ENCODE measurements at regions not wholly inside any gene's neighbourhood (a gene's known extent, or its start where the extent isn't known, plus 50 kb on each side); places are given as distances from the start of the nearest gene placed in this dataset.
"Not testable (repeated sequence)": the region's sequence is repeated elsewhere in the genome, so short reads cannot be mapped to it uniquely, and the experiment has no call there.

DNA sequence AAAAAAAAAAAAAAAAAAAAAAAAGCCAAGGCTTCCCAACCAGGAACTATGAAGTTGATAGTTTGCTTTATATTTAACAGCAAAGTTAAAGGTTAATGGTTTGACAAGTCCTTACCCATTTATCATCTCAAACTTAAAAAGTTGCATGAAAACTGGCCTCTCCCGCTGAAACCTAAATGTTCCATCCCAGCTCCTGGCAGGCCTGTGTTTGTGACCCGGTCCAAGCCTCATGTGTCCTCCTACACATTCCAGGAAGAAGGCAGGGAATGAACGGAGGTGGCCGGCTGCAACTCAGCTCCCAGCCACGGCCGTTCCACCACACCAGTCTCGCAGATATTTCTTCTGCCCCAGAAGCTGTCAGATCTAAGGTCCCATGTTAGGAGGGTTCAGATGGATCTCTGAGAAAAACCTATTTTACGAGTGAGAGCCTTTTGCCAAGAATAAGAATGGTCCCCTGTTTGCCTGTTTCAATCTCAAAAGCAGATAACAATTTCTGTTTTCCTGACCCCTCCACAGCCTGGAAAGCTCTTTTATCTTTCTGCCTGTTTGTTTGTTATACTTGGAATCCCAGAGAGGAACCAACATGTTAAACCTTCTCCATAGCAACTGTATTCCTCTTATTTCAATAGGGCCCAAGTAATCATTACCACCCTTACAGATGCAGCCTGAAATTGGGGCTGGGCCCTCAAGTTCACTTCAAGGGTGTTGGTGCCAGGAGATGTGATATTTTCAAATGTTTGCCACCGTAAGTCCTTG lies 56.5 kb downstream of the KCTD12 start:
- ChIA-PET POLR2A (ENCODE audit: partially characterized antibody) (no interaction called here), CTCF (ENCODE audit: partially characterized antibody) (interaction anchor here (0.9 kb wide), 1 partner anchor 56 kb away, joined by 3 read pairs; no protein-coding TSS in a partner anchor)
- Mint-ChIP-seq H3K27me3 (peaks cover 9 to 13% of the 10 kb centered on the region in 2 donors), H3K36me3 (no peaks in the 10 kb centered on the region), H3K4me3 (no peak overlapping the region), H3K9me3 (no peaks in the 10 kb centered on the region), H3K27ac (peak overlapping the region in 1 of 7 donors; percentile 66), H3K4me1 (peaks cover 0 to 10% (median 2%) of the 10 kb centered on the region in 4 donors)
- Histone ChIP-seq H3K36me3 (ENCODE audit: insufficient read depth, low read length) (no peaks in the 10 kb centered on the region), H3K4me1 (ENCODE audit: insufficient read depth, low read length) (no peaks in the 10 kb centered on the region), H3K4me3 (ENCODE audit: low read length in 2 of 2) (no peak overlapping the region), H3K9me3 (ENCODE audit: control insufficient read depth in 1 of 2, low read length in 2 of 2) (no peaks in the 10 kb centered on the region), H3K27ac (ENCODE audit: low read depth, low read length) (no peak overlapping the region), H3K27me3 (ENCODE audit: insufficient read depth, low read length) (no peaks in the 10 kb centered on the region)
- intact Hi-C loops (cut with micrococcal nuclease), result no loop called here
- no peak for DNase-seq

DNA sequence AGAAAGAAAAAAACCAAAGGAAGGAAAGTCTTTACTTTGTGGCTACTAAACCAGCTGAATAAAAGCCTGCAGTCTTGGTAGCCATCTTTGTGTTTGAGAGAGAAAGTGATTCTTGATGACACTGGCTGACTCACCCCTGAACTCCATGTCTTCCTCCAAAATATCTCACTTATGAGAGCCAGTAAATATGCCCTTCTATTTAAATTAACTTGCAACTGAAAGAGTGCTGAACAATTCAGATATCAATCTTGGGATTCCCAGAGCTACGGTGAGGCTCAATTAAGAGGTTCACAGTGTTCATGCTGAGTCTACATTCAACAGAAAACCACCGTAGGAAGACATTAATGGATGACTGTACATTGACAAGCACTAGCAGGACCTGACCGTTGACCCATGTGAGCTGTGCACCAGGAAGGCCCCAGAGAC lies 57.9 kb downstream of the KCTD12 start:
- Histone ChIP-seq H3K4me1 (ENCODE audit: insufficient read depth, low read length) (no peaks in the 10 kb centered on the region), H3K9me3 (ENCODE audit: control insufficient read depth in 1 of 2, low read length in 2 of 2) (no peaks in the 10 kb centered on the region), H3K27me3 (ENCODE audit: insufficient read depth, low read length) (no peaks in the 10 kb centered on the region), H3K4me3 (ENCODE audit: low read length in 2 of 2) (no peak overlapping the region), H3K36me3 (ENCODE audit: insufficient read depth, low read length) (no peaks in the 10 kb centered on the region), H3K27ac (ENCODE audit: low read depth, low read length) (no peak overlapping the region)
- H3K4me3 Mint-ChIP-seq, result no peak overlapping the region
- no peaks in the 10 kb centered on the region for H3K36me3 Mint-ChIP-seq
- POLR2A ChIA-PET (ENCODE audit: partially characterized antibody), result no interaction called here
- CTCF ChIA-PET (ENCODE audit: partially characterized antibody), result no interaction called here
- H3K4me1 Mint-ChIP-seq, result peaks cover 0 to 10% (median 2%) of the 10 kb centered on the region in 4 donors
- no peak overlapping the region for H3K27ac Mint-ChIP-seq
- no peaks in the 10 kb centered on the region for H3K9me3 Mint-ChIP-seq
- H3K27me3 Mint-ChIP-seq, result peaks cover 9% of the 10 kb centered on the region in 2 donors
- DNase-seq, result no peak
- intact Hi-C loops (cut with micrococcal nuclease), result no loop called here

GRCh38 chr13:76826527-76826926 lies 59.7 kb downstream of the KCTD12 start:
- no peak for DNase-seq
- Histone ChIP-seq H3K27ac (ENCODE audit: low read depth, low read length) (no peak overlapping the region), H3K27me3 (ENCODE audit: insufficient read depth, low read length) (no peaks in the 10 kb centered on the region), H3K9me3 (ENCODE audit: control insufficient read depth in 1 of 2, low read length in 2 of 2) (no peaks in the 10 kb centered on the region), H3K4me3 (ENCODE audit: low read length in 2 of 2) (no peak overlapping the region), H3K4me1 (ENCODE audit: insufficient read depth, low read length) (no peaks in the 10 kb centered on the region), H3K36me3 (ENCODE audit: insufficient read depth, low read length) (no peaks in the 10 kb centered on the region)
- Mint-ChIP-seq H3K36me3 (no peaks in the 10 kb centered on the region), H3K4me1 (peaks cover 0 to 10% (median 2%) of the 10 kb centered on the region in 4 donors), H3K27ac (no peak overlapping the region), H3K9me3 (no peaks in the 10 kb centered on the region), H3K27me3 (peaks cover 2 to 3% of the 10 kb centered on the region in 2 donors), H3K4me3 (no peak overlapping the region)
- ChIA-PET CTCF (ENCODE audit: partially characterized antibody) (interaction anchor here (1.5 kb wide), 1 partner anchor 59 kb away, joined by 4 read pairs; no protein-coding TSS in a partner anchor), POLR2A (ENCODE audit: partially characterized antibody) (no interaction called here)
- intact Hi-C loops (cut with micrococcal nuclease), result no loop called here

- Histone ChIP-seq H3K27ac (ENCODE audit: low read depth, low read length) (no peak overlapping the region), H3K36me3 (ENCODE audit: insufficient read depth, low read length) (no peaks in the 10 kb centered on the region), H3K27me3 (ENCODE audit: insufficient read depth, low read length) (no peaks in the 10 kb centered on the region), H3K9me3 (ENCODE audit: control insufficient read depth in 1 of 2, low read length in 2 of 2) (no peaks in the 10 kb centered on the region), H3K4me3 (ENCODE audit: low read length in 2 of 2) (no peak overlapping the region), H3K4me1 (ENCODE audit: insufficient read depth, low read length) (no peaks in the 10 kb centered on the region)
- no peak overlapping the region for H3K4me3 Mint-ChIP-seq
- POLR2A ChIA-PET (ENCODE audit: partially characterized antibody), result no interaction called here
- no peak for DNase-seq
- H3K4me1 Mint-ChIP-seq, result peaks cover 0 to 10% (median 2%) of the 10 kb centered on the region in 4 donors
- H3K9me3 Mint-ChIP-seq, result no peaks in the 10 kb centered on the region
- intact Hi-C loops (cut with micrococcal nuclease), result no loop called here
- H3K27ac Mint-ChIP-seq, result peak overlapping the region in 1 of 7 donors; percentile 53
- H3K27me3 Mint-ChIP-seq, result peaks cover 0 to 2% of the 10 kb centered on the region in 2 donors
- no peaks in the 10 kb centered on the region for H3K36me3 Mint-ChIP-seq
- CTCF ChIA-PET (ENCODE audit: partially characterized antibody), result no interaction called here
Measured at GRCh38 chr13:76825430-76825829, 60.8 kb downstream of the KCTD12 start.

GRCh38 chr13:76823969-76824368 lies 62.2 kb downstream of the KCTD12 start:
- no peaks in the 10 kb centered on the region for H3K9me3 Mint-ChIP-seq

DNA sequence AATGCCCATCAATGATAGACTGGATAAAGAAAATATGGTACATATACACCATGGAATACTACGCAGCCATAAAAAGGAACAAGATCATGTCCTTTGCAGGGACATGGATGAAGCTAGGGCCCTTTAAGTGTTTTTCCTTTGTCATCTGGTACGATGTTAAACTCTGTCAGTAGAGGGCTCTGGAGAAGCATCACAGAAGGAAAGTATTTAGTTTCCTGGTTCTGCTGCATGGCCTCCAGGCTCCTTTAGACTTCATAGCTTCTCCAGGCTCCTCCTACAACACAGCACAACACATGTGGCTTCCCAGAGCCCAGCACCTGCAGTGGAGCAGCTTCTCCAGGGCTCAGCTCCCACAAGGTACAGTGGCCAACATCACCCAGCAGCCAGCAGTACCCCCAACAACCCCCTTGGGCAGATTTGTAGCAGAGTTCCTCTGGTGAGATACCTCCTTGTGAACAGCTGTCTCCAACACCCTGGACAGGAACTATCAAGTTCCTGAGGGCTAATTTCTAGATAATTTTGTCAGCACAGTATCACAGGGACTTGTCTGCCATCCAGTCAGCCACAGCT lies 63.4 kb downstream of the KCTD12 start:
- Mint-ChIP-seq H3K4me1 (no peaks in the 10 kb centered on the region), H3K4me3 (no peak overlapping the region), H3K9me3 (no peaks in the 10 kb centered on the region), H3K27me3 (peaks cover 4 to 9% of the 10 kb centered on the region in 2 donors), H3K27ac (no peak overlapping the region), H3K36me3 (no peaks in the 10 kb centered on the region)
- intact Hi-C loops (cut with micrococcal nuclease), result loop anchor here (1.0 kb wide), 3 partner anchors 64 to 158 kb away; partner anchors contain the start of gene KCTD12
- Histone ChIP-seq H3K4me1 (ENCODE audit: insufficient read depth, low read length) (no peaks in the 10 kb centered on the region), H3K27ac (ENCODE audit: low read depth, low read length) (no peak overlapping the region), H3K4me3 (ENCODE audit: low read length in 2 of 2) (no peak overlapping the region), H3K9me3 (ENCODE audit: control insufficient read depth in 1 of 2, low read length in 2 of 2) (no peaks in the 10 kb centered on the region), H3K36me3 (ENCODE audit: insufficient read depth, low read length) (no peaks in the 10 kb centered on the region), H3K27me3 (ENCODE audit: insufficient read depth, low read length) (no peaks in the 10 kb centered on the region)
- POLR2A ChIA-PET (ENCODE audit: partially characterized antibody), result interaction anchor here (1.4 to 1.5 kb wide), 2 partner anchors 56 to 63 kb away, joined by 3 to 6 read pairs; no protein-coding TSS in a partner anchor
- CTCF ChIA-PET (ENCODE audit: partially characterized antibody), result interaction anchor here (0.6 to 3.1 kb wide), 9 partner anchors 9 to 952 kb away, joined by 3 to 24 read pairs (median 3); partner anchors contain the start of gene KCTD12
- peak in 3 of 5 donors; percentile 3 to 29 (median 15) for DNase-seq

More at GRCh38 chr13:76823969-76824368, 62.2 kb downstream of the KCTD12 start:
- Mint-ChIP-seq H3K4me1 (peaks cover 0 to 8% (median 1%) of the 10 kb centered on the region in 4 donors), H3K36me3 (no peaks in the 10 kb centered on the region), H3K4me3 (no peak overlapping the region), H3K27ac (no peak overlapping the region), H3K27me3 (peaks cover 0 to 2% of the 10 kb centered on the region in 2 donors)
- ChIA-PET POLR2A (ENCODE audit: partially characterized antibody) (no interaction called here), CTCF (ENCODE audit: partially characterized antibody) (interaction anchor here (1.2 to 3.1 kb wide), 3 partner anchors 10 to 81 kb away, joined by 3 to 24 read pairs (median 7); partner anchors contain the start of gene KCTD12)
- no peak for DNase-seq
- intact Hi-C loops (cut with micrococcal nuclease), result no loop called here
- no peak overlapping the region for H3K4me3 ChIP-seq (ENCODE audit: low read length in 2 of 2)
- H3K4me1 ChIP-seq (ENCODE audit: insufficient read depth, low read length), result no peaks in the 10 kb centered on the region
- H3K36me3 ChIP-seq (ENCODE audit: insufficient read depth, low read length), result no peaks in the 10 kb centered on the region
- no peaks in the 10 kb centered on the region for H3K27me3 ChIP-seq (ENCODE audit: insufficient read depth, low read length)
- H3K27ac ChIP-seq (ENCODE audit: low read depth, low read length), result no peak overlapping the region
- no peaks in the 10 kb centered on the region for H3K9me3 ChIP-seq (ENCODE audit: control insufficient read depth in 1 of 2, low read length in 2 of 2)

DNA sequence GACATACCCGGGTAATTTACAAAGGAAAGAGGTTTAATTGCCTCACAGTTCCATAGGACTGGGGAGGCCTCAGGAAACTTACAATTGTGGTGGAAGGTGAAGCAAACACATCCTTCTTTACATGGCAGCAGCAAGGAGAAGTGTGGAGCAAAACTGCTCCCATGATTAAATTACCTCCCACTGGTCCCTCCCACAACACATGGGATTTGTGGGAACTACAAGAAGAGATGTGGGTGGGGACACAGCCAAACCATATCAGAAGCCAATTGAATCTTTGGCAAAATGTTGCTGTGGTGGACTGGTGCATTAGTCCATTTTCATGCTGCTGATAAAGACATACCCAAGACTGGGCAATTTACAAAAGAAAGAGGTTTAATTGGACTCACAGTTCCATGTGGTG lies 65.0 kb downstream of the KCTD12 start:
- CTCF ChIA-PET (ENCODE audit: partially characterized antibody), result interaction anchor here (1.2 to 3.1 kb wide), 3 partner anchors 64 to 83 kb away, joined by 3 to 24 read pairs (median 17); partner anchors contain the start of gene KCTD12
- H3K9me3 ChIP-seq (ENCODE audit: control insufficient read depth in 1 of 2, low read length in 2 of 2); H3K27ac Mint-ChIP-seq; H3K9me3 Mint-ChIP-seq; H3K27ac ChIP-seq (ENCODE audit: low read depth, low read length); DNase-seq; H3K27me3 ChIP-seq (ENCODE audit: insufficient read depth, low read length); intact Hi-C loops (cut with micrococcal nuclease); H3K36me3 Mint-ChIP-seq; H3K36me3 ChIP-seq (ENCODE audit: insufficient read depth, low read length); H3K4me3 Mint-ChIP-seq; POLR2A ChIA-PET (ENCODE audit: partially characterized antibody); H3K4me1 Mint-ChIP-seq; H3K4me1 ChIP-seq (ENCODE audit: insufficient read depth, low read length); H3K4me3 ChIP-seq (ENCODE audit: low read length in 2 of 2): not testable (repeated sequence)
- peaks cover 8 to 24% of the 10 kb centered on the region in 2 donors for H3K27me3 Mint-ChIP-seq
